ENCODE measurements at regions not wholly inside any gene's neighbourhood (a gene's known extent, or its start where the extent isn't known, plus 50 kb on each side); places are given as distances from the start of the nearest gene placed in this dataset.
"Not testable (repeated sequence)": the region's sequence is repeated elsewhere in the genome, so short reads cannot be mapped to it uniquely, and the experiment has no call there.

DNA sequence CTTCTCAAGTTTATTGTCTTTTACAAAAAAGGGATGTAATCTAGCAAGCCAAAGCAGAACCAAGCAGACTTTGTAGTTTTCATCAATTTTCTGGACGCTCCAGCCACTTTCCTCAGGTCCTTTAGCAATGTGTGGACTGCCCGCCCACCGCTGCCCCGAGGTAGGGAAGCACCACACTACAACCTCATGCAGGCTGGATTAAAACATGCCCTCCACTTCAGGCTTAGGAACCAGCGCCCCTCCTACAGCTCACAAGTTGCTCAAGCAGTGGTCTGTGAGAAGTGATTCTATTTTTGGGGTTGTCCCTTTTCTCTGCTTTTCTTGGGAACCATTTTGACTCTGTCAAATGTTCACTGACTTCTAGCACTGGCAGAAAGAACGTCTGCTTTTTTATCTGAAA is 111.2 kb upstream of the OR4F16 start:
- TF ChIP-seq CTCF (IDR thresholded peaks at IDR 0.05; ENCODE audit: low read depth, low read length); EZH2phosphoT487 (IDR thresholded peaks at IDR 0.05; ENCODE audit: low read depth): not testable (repeated sequence)

Measured in OCI-LY3 (cell line).